ENCODE measurements at regions not wholly inside any gene's neighbourhood (a gene's known extent, or its start where the extent isn't known, plus 50 kb on each side); places are given as distances from the start of the nearest gene placed in this dataset.

DNA sequence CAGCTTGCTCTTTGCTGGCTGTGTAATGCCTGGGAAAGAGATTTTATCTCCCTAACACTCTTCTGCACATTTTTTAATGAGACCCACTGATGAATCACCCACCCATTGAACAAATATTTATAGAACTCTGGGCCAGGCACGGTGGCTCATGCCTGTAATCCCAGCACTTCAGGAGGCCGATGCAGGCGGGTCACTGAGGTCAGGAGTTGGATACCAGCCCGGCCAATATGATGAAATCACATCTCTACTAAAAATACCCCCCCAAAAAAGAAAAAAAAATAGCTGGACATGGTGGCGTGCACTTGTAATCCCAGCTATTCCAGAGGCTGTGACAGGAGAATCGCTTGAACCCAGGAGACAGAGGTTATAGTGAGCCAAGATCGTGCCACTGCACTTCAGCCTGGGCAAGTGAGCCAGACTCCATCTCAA, 82.1 kb upstream of the SIRPA start:
- H3K27me3 ChIP-seq (ENCODE audit: control insufficient read depth, insufficient read depth, low read length): no peaks in the 10 kb centered on the region
- no peaks in the 10 kb centered on the region for H3K36me3 ChIP-seq (ENCODE audit: control insufficient read depth, insufficient read depth, low read length)
- no peak for DNase-seq (ENCODE audit: low read depth)
- TF ChIP-seq, protein P1, sequence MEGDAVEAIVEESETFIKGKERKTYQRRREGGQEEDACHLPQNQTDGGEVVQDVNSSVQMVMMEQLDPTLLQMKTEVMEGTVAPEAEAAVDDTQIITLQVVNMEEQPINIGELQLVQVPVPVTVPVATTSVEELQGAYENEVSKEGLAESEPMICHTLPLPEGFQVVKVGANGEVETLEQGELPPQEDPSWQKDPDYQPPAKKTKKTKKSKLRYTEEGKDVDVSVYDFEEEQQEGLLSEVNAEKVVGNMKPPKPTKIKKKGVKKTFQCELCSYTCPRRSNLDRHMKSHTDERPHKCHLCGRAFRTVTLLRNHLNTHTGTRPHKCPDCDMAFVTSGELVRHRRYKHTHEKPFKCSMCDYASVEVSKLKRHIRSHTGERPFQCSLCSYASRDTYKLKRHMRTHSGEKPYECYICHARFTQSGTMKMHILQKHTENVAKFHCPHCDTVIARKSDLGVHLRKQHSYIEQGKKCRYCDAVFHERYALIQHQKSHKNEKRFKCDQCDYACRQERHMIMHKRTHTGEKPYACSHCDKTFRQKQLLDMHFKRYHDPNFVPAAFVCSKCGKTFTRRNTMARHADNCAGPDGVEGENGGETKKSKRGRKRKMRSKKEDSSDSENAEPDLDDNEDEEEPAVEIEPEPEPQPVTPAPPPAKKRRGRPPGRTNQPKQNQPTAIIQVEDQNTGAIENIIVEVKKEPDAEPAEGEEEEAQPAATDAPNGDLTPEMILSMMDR (IDR thresholded peaks at IDR 0.05; ENCODE audit: insufficient read depth, low read length, poor library complexity, severe bottlenecking): no peak
- H3K4me3 ChIP-seq (ENCODE audit: low read depth, low read length): no peak overlapping the region

DNA sequence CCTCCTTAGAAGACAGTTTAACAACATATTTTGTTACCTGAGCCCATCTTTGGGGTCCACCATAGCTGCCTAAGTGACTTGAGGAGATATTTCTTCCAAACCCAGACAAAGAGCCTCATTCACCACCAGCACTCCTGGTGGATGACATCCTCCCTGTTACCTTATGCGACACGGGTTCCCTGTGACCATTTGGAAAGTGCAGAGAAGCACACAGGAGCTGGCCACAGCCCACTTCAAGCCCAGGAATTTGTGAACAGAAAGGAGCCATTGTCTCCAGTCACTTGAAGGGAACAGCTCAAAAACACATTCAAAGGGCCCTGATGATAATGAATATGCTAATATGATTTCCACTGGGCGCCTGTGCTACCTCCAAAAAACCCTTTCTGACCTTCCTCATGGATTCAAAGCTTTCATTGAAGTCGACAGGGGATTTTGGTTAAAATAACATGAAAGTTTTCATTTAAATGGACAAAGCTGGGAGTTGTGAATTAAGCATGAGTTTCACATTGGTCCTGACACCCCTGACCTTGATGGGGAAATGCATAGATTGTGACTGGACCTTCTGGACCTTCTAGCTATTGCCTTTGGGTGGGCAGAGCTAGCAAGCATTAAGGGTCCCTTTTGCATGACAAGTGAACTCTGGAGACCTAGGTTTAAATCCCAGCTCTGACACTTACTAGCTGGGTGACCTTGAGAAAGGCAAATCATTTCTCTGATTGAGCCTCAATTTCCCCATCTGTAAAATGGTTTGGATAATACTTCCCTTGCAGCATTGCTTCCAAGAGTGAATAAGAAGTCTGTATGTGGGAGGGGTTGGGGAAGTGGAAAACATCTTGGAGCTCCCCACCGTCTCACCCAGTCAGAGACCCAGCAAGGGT, 83.3 kb upstream of the SIRPA start:
- TF ChIP-seq, protein P1 (IDR thresholded peaks at IDR 0.05; ENCODE audit: insufficient read depth, low read length, poor library complexity, severe bottlenecking): no peak
- H3K27me3 ChIP-seq (ENCODE audit: control insufficient read depth, insufficient read depth, low read length): no peaks in the 10 kb centered on the region
- no peaks in the 10 kb centered on the region for H3K36me3 ChIP-seq (ENCODE audit: control insufficient read depth, insufficient read depth, low read length)
- no peak for DNase-seq (ENCODE audit: low read depth)
- H3K4me3 ChIP-seq (ENCODE audit: low read depth, low read length): no peak overlapping the region

DNA sequence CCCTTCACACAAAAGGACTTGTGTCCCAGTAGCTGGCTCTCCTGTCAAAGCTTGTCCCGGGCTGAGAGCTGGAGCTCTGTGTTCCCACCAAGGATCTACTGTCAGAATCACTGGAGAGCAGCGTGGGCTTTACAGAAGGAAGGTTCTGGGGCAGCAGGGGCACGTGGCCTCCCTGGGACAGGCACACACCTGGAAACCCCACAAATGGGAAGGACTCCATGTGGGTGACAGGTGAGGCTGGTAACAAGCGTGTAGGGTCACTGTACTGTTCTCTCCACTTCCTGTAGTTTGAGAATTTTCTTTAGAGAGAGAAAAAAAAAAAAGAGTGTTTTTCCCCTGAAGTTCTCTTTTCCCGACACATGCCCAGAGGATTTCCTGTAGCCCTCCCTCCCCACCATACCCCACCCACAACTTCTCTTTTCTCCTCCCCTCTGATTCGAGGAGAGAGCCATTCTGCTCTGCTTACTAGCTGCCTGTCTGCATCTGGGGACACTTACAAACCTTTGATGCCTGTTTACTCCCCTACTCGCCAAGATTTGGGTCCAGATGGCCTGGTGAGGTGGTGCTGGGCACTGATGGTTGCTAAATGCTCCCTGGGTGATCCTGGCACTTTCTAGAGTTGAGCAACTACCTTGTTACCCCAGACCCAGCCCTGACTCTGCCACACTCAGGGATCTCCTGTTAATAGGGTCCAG, 84.1 kb upstream of the SIRPA start:
- DNase-seq (ENCODE audit: low read depth): no peak
- TF ChIP-seq, protein P1 (IDR thresholded peaks at IDR 0.05; ENCODE audit: insufficient read depth, low read length, poor library complexity, severe bottlenecking): no peak
- Histone ChIP-seq H3K4me3 (ENCODE audit: low read depth, low read length) (no peak overlapping the region), H3K27me3 (ENCODE audit: control insufficient read depth, insufficient read depth, low read length) (no peaks in the 10 kb centered on the region), H3K36me3 (ENCODE audit: control insufficient read depth, insufficient read depth, low read length) (no peaks in the 10 kb centered on the region)

DNA sequence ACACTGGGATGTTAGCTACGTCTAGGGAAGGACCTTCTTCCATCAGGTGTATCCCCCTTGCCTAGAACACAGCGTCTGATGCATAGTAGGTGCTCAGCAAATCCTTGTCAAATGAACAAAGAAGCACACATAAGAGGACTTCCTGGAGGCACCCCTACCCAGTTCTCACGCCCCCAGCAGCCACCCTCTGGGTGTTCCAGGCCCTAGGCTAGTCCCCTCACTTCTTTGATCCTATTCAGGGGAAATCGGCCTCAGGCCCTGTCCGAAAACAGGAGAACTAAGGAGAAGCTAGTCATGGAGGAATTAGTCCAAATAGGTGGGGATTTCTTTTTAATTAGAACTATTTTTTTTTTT, 84.7 kb upstream of the SIRPA start:
- TF ChIP-seq, protein P1 (IDR thresholded peaks at IDR 0.05; ENCODE audit: insufficient read depth, low read length, poor library complexity, severe bottlenecking): no peak
- DNase-seq (ENCODE audit: low read depth): no peak
- H3K27me3 ChIP-seq (ENCODE audit: control insufficient read depth, insufficient read depth, low read length): no peaks in the 10 kb centered on the region
- H3K4me3 ChIP-seq (ENCODE audit: low read depth, low read length): no peak overlapping the region
- no peaks in the 10 kb centered on the region for H3K36me3 ChIP-seq (ENCODE audit: control insufficient read depth, insufficient read depth, low read length)

DNA sequence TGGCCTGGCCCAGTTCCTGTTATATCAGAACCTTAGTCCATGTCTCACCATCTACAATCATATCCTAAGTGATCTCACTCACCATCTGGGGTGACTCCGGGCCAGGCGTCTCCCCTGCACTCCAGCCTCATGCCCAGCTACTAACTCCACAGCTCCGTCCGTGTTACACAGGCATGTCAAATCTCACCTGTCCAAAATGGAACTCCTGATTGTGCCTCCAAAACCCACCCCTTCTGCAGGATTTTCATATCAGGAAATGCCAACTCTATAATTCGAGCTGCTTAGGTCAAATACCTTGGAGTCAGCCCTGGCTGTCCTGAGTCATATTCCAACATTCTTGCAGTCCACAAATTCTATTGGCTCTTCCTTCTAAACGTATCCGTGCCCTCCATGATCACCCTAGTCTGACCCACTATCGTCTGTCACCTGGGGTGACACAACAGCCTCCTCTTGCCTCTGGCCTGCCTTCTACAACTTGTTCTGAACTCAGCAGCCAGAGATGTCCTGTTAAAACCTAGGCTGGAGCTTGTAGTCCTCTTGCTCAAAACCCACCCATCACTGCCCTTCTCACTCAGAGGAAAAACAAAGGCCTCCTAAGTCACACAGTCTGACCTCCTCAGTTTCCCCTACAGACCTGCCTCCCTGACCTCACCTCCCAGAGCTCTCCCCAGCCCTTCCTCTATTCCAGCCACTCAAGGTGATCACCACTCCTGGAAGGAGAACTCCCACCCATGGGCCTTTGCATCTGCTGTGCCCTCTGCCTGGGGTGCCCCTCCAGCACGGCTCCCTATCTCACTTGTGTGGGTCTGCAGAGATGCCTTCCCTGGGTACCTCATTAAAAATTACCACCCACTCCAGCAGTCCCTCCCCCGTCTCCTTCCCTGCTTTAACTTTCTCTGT, 85.3 kb upstream of the SIRPA start:
- TF ChIP-seq, protein P1 (IDR thresholded peaks at IDR 0.05; ENCODE audit: insufficient read depth, low read length, poor library complexity, severe bottlenecking): no peak
- H3K4me3 ChIP-seq (ENCODE audit: low read depth, low read length): no peak overlapping the region
- H3K36me3 ChIP-seq (ENCODE audit: control insufficient read depth, insufficient read depth, low read length): no peaks in the 10 kb centered on the region
- peak; percentile 75 for DNase-seq (ENCODE audit: low read depth)
- H3K27me3 ChIP-seq (ENCODE audit: control insufficient read depth, insufficient read depth, low read length): no peaks in the 10 kb centered on the region

Measured in kidney epithelial cell (primary cell).